ENCODE measurements at regions not wholly inside any gene's neighbourhood (a gene's known extent, or its start where the extent isn't known, plus 50 kb on each side); places are given as distances from the start of the nearest gene placed in this dataset.
A peak's percentile ranks its signal among the peaks of the same experiment; 100 is the strongest.
"Not testable (repeated sequence)": the region's sequence is repeated elsewhere in the genome, so short reads cannot be mapped to it uniquely, and the experiment has no call there.

DNA sequence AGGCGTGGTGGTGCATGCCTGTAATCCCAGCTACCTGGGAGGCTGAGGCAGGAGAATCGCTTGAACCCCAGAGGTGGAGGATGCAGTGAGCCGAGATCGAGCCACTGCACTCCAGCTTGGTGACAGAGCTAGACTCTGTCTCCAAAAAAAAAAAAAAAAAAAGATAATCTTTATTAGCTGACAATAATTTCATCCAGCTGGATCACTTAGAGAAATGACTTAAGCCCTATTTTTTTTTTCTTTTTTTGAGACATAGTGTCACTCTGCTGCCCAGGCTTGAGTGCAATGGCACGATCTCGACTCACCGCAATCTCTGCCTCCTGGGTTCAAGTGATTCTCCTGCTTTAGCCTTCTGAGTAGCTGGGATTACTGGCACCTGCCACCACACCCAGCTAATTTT, 51.6 kb upstream of the MAP4K4 start:
- not testable (repeated sequence) for DNase-seq

- no peak for DNase-seq
Measured at GRCh38 chr2:101644842-101645383, 52.6 kb upstream of the MAP4K4 start.

GRCh38 chr2:101643004-101643524, 54.4 kb upstream of the MAP4K4 start:
- DNase-seq = no peak

DNA sequence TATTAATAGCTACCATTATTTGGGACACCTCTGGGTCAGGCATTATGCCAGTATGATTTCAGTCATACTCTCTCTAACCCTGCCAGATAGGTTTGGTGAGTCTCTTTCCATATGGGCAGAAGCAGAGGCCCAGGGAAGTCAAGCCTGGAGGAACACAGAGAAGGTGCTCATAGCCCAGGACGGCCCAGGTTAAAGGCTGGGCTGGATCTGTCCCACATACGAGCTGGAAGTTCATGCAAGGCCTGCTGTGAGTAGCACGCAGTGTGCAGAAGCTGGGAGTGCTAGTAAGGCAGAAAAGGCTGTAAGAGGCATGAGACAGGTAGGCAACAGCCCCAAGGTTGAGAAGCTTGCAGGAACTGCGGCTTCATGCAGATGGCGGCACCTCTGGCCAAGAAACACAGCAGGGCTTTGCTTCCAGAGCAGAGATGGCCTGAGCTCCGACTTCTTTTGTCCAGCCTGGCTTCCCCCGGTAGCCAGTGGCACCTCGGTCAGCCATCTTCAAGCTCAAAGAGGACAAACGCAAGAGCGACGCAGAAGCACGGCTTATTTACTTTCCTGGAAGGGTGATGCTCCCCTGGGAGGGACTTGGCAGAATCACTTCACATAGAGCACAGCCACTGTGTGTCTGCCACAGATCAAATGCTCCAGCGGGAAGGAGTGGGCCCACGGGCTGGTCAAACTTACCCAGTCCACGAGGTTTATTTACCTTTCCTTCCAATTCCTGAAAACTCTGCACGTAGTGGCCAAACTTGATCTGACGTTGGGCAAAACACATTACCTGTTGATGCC, 58.5 kb upstream of the MAP4K4 start:
- no peak for DNase-seq

DNA sequence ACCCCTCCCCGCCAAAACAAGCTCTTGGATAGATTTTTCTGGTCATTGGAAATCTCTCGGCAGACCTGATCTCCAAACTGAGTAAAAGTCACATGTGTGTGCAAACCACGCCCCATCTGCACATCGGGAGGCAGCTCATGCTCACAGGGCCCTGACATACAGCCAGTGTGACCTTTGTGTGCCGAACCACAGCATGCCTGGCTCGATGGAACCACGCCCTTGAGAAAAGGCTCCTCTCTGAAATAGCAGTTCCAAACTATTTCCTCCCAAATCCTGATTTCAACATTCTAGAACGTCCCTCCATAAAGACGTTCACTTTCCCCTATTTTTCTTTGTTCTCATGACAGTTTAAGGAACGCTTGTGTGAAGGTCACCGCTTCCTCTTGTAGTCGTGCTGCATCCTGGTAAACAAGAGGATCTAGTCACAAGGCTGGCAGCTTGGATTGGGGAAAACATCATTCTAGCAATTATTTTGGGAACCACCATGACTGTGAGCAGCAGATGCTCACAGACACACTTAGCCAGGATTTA, 59.3 kb upstream of the MAP4K4 start:
- no peak for DNase-seq

DNA sequence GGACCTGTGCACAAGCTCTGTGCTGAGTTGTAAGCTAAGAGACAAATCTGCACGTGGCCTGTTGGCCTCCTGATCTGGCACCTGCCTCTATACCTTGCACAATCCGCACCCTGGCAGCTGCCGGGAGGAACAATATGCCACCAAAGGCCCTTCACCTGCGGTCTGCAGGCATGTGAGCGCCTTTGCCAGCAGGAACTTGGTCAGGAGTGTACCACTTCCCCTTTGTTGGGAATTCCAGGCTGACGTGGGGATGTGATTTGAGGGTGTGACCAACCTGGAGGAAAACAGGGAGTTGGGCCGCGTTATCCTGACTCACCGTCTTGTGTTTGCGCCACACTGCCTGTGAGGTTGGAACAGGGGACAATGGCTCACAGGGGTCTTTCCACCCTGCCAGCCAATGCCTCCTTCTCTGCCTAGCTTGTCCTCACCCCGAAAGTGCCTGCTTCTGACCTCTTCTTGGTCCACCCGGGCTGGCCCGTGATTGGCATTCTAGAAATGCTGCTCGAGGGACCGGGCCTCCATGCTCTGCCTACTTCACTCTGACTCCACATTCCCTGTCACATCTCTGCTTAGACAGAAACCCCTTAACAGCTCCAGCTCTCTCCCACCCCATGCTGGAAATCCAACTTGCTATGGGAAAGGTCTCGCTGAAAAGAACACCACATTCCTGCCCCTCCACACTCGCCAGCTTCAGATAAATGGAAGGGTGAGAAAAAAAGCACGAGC, 67.1 kb upstream of the MAP4K4 start:
- DNase-seq = no peak

DNA sequence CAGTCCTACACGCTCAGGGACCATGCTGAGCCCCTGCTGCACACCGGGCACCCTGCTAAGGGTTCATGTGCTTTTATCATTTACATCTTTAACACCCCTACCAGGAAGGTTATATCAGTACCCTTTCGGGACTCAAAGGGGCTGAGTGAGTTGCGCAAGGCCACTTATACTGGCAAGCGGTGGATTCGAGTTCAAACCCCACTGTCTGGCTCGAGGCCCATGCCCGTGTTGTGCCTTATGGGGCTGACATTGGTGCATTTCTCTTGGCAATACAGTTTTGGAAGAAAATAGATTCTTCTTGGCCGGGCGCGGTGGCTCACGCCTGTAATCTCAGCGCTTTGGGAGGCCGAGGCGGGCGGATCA, 69.5 kb upstream of the MAP4K4 start:
- no peak for DNase-seq

- no peak for DNase-seq
Measured at GRCh38 chr2:101627285-101628029, 70.0 kb upstream of the MAP4K4 start.

DNA sequence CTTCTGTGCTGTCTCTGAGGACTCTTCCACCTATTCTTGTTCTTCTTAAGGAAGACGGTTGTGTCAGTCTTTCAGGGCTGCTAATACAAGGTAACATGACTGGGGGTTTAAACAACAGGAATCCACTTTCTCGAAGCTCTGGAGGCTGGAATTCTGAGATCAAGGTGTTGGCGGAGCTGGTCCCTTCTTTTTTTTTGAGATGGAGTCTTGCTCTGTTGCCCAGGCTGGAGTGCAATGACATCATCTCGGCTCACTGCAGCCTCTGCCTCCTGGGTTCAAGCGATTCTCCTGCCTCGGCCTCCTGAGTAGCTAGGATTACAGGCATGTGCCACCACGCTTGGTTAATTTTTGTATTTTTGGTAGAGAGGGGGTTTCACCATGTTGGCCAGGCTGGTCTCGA, 71.7 kb upstream of the MAP4K4 start:
- DNase-seq = not testable (repeated sequence)

- no peak for DNase-seq
Measured at GRCh38 chr2:101625387-101625786, 72.1 kb upstream of the MAP4K4 start.

DNA sequence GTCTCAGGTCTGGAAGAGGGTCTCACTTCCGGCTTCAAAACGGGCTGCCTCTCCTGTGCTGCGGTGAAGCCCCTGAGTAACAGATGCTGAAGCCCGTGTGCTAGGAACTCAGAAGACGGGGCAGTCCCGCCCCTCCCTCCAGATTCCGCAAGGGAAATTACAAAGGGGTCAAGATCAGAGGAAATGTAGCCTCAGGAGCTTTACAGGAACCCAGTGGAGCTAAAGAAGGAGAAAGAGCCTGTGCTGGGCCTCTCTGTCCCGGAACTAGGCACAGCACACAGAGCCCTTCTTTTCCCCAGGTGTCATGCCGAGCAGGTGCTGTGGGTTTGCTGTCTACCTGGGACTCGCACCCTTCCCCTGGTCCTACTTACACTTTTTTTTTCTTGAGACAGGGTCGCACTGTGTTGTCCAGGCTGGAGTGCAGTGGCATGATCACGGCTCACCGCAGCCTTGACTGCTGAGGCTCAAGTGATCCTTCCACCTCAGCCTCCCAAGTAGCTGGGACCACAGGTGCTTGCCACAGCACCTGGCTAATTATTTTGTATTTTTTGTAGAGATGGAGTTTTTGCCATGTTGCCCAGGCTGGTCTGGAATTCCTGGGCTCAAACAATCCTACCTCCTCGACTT, 72.7 kb upstream of the MAP4K4 start:
- no peak for DNase-seq

- DNase-seq = peak; percentile 81
Measured at GRCh38 chr2:101623031-101623521, 74.4 kb upstream of the MAP4K4 start.

DNA sequence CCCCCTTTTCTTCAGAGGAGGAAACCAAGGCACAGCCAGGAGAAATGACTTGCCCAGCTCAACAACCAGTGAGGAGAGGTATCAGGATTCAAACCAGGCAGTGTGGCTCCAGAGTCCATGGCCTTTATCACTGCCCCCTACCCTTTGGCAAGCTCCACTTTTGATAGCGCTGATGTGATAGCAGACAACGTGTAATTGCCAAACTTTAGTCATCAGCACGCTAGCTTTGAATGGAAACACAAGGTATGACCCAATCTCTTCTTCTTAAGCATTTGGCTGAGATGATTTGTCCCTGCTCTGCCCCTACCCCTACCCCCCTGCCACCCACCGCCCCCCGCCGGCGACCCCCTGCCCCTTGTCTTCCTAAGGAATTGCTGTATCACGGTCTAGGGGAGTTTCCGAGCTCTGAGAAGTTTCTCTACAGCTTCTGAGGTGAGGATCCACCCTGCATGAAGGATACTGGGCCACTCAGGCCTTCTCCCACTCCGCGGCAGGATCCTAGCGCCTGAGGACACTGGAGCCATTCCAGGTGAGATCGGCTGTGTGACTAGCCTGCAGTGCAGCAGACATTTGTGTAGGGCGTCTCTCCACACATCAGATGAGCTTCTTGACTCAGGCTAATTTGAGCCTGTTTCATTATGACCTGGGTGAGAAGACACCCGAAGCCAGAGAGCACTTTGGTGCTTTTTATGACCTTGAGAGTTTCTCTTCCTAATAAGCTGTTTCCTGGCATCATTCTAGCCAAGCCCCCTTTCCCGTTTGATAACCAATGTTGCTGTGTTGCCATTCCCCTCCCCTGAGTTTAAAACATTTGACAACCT, 75.1 kb upstream of the MAP4K4 start:
- no peak for DNase-seq

DNA sequence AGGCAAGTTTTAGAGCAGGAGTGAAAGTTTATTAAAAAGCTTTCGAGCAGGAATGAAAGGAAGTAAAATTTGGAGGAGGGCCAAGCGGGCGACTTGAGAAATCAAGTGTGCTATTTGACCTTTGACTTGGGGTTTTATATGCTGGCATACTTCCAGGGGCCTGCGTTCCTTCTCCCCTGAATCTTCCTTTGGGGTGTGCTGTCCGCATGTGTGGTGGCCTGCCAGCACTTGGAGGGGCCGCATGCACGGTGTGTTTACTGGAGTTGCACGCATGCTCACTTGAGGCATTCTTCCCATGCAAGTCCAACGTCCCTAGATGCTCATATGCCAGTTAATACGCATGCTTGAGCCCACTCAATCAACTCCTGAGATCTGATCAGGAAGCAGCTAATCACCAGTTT, 78.3 kb upstream of the MAP4K4 start:
- DNase-seq = no peak

DNA sequence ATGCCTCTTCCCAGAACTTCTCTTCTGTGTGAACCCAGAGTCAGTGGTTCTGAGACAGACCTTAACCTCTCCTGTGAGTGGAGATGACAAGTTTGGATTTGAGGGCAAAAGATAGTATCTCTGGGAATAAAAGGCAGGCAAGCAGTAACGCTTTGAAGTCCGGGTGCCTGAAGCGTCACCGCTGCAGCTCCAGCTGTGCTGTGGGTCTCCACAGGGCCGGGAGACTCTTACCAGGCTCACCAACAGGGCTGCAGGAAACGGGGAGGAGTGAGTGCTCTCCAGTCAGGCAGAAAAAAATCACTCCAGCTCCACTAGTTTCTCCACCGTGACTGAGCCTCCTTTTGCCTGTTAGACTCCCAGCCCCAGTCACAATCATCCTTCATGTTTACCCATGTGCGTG, 79.7 kb upstream of the MAP4K4 start:
- no peak for DNase-seq

- DNase-seq = no peak
Measured at GRCh38 chr2:101617188-101617587, 80.3 kb upstream of the MAP4K4 start.

DNA sequence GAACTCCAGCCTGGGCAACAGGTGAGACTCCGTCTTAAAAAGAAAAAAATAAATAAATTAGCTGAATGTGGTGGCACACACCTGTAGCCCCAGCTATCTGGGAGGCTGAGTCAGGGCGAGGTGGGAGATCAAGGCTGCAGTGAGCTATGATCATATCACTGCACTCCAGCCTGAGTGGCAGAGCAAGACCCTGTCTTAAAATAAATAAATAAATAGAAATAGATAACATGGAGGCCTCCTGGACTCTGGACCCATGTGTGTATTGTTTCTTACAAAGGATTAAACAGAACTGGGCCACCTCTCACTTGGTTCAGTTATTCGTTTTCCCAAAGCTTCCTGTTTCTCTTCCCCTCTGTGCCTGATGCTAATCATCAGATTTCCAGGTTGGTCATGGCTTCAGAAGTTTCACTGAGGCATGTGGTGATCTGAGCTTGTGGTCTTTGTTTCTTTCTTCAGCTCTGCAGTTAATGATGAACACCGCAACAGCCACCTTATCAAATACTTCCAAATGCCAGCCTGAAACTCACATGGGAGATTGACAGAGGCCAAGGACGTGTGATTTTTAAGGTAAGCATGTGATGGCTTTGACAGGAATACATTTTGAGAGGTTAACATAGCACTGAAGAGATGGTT, 83.3 kb upstream of the MAP4K4 start:
- no peak for DNase-seq

DNA sequence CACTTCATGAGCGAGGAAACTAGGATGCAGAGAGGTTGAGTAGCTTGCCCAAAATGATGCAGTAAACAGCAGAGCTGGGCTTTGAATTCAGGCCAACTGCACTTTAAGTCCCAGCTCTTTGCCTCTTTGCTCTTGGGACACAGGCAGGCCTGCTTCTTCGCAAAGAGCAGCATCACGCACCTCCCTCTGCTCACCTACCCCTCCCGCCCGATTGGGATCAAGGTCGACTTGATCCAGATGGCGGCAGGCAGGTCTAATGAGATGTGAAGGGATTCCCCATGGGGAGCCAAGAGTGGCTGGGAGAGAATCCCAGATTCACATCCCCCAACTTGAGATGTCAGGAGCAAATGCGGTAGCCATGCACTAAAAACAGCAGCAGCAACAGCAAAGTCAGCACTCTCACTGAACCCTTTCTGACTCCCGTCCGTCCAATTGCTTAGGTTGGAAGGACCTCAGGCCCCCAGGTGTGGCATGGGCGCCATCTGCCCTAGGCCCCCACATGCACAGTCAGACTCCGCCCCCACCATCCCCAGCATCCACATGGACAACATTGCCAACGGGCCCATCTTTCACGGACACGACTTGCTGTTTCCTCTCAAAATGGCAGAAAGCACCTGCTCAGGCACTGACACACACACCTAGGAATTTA, 84.3 kb upstream of the MAP4K4 start:
- DNase-seq = no peak

- DNase-seq = no peak
Measured at GRCh38 chr2:101612019-101612418, 85.5 kb upstream of the MAP4K4 start.

DNA sequence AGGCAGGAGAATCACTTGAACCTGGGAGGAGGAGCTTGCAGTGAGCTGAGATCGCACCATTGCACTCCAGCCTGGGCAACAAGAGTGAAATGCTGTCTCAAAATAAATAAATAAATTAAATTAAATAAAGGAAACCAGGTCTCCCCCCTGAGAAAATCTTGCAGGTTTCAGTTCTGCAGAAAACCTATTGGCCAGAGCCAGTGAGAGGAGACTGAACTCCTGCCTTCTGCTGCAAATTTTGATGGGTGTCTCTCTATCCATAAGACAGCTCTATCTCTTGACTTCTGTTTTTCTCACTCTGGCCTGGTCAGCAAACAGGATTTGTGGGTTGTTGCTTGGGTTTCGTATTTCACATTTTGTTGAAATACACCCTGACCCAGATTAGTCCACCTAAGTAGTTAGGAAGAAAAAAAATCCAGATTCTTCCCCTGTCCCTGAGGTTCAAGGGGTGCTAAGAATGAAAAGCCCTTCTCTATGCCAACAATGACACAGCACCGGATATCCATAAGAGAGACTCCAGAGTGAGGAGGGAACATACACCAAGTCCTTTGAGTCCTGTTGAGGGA, 86.7 kb upstream of the MAP4K4 start:
- no peak for DNase-seq

All from OCI-M1 (cell line).